OCI-LY7 (cell line): ENCODE measurements at regions not wholly inside any gene's neighbourhood (a gene's known extent, or its start where the extent isn't known, plus 50 kb on each side); places are given as distances from the start of the nearest gene placed in this dataset.

Experiments
- CTCF ChIP-seq: fragments of 200-600 bp; sonication (generic); conservative IDR thresholded peaks from 2 replicates; pipeline ENCODE4 v1.5.1; 2014; ENCODE audit warnings: mild to moderate bottlenecking, antibody characterized with exemption, low read length, moderate library complexity, mixed read lengths
- EZH2phosphoT487 ChIP-seq: fragments of 200-600 bp; sonication (generic); IDR thresholded peaks from 2 replicates; pipeline ENCODE4 v1.6.1; 2018; ENCODE audit warnings: low read depth, borderline replicate concordance, mild to moderate bottlenecking, mixed run types, antibody characterized with exemption, low read length, moderate library complexity, mixed read lengths

- TF ChIP-seq CTCF (no peak), EZH2phosphoT487 (no peak)
Observed at GRCh38 chr1:164977561-164977960, 379.0 kb downstream of the LMX1A start.
